Epithelial cell of esophagus (primary cell): ENCODE measurements at regions not wholly inside any gene's neighbourhood (a gene's known extent, or its start where the extent isn't known, plus 50 kb on each side); places are given as distances from the start of the nearest gene placed in this dataset.
A peak's percentile ranks its signal among the peaks of the same experiment; 100 is the strongest.

Experiments
- DNase-seq: peaks from one replicate; pipeline ENCODE4 v3.0.0; 2010; ENCODE audit warnings: low read depth
- H3K4me3 ChIP-seq: 2 replicates; pipeline ENCODE4 v1.5.1; 2011; ENCODE audit warnings: mild to moderate bottlenecking, low read length, control low read depth
- TF ChIP-seq, protein P1 (sequence below): IDR thresholded peaks from 2 replicates; pipeline ENCODE4 v1.5.1; 2011; ENCODE audit warnings: low read depth, mild to moderate bottlenecking, low read length, control low read depth, inconsistent platforms; ENCODE audit not compliant: insufficient read depth; ENCODE audit errors: missing control alignments

DNA sequence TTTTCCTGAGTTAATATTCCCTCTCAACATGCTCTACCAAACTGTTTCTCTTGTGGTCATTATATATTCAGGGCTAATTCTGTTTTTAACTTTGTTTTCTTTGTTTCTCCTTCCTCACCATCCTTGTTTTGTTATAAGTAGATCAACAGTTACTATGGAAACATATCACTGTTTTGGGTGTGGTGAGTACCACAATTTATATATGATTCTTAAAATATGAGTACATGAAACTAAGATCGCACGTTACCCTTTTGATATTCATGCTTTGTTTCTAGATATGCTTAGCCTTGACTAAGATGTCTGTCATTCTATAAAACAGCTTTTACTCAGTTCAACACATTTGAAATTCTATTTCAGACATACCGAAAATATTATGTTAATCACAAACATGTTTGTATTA lies 232.3 kb upstream of the ITGA4 start:
- TF ChIP-seq, protein P1, sequence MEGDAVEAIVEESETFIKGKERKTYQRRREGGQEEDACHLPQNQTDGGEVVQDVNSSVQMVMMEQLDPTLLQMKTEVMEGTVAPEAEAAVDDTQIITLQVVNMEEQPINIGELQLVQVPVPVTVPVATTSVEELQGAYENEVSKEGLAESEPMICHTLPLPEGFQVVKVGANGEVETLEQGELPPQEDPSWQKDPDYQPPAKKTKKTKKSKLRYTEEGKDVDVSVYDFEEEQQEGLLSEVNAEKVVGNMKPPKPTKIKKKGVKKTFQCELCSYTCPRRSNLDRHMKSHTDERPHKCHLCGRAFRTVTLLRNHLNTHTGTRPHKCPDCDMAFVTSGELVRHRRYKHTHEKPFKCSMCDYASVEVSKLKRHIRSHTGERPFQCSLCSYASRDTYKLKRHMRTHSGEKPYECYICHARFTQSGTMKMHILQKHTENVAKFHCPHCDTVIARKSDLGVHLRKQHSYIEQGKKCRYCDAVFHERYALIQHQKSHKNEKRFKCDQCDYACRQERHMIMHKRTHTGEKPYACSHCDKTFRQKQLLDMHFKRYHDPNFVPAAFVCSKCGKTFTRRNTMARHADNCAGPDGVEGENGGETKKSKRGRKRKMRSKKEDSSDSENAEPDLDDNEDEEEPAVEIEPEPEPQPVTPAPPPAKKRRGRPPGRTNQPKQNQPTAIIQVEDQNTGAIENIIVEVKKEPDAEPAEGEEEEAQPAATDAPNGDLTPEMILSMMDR, result no peak
- H3K4me3 ChIP-seq, result no peak overlapping the region
- no peak for DNase-seq

DNA sequence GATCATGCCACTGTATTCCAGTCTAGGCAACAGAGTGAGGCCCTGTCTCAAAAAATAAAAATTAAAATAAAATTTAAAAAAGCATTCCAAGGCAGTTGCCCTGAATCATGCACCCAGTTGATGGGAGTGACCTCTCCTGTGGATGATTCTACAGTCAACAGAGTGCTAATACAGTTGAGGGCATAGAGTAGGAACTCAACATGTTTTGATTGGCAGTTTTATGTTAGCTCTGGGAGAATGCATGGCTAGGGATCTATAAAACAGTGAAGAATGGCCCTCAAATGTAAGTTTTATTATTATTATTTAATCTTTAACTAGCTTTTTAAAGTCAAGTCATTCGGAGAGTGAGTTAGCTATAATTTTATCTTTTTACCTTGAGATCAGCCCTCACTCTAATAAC lies 228.5 kb upstream of the ITGA4 start:
- DNase-seq, result no peak
- TF ChIP-seq, protein P1, result no peak
- H3K4me3 ChIP-seq, result no peak overlapping the region

DNA sequence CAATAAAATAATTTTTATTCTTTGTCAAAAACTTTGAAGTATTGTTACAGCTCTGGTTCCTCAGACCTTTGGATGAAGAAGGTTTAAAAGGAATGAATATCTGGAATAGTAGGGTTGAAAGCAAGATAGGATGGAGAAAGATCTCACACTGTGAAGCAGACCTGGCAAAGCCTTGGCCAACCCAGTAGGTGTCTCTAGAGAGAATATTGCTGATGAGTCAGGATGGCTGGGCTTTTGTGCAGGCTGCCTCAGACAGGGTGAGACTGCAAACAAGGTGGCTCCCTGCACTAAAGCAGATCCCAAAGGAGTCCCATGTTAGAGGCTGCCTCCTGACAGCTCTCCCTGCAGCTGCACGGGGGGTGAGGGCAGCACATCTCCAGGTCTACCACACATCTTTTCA lies 226.0 kb upstream of the ITGA4 start:
- no peak overlapping the region for H3K4me3 ChIP-seq
- TF ChIP-seq, protein P1, result peak; percentile 23
- DNase-seq, result peak; percentile 44

DNA sequence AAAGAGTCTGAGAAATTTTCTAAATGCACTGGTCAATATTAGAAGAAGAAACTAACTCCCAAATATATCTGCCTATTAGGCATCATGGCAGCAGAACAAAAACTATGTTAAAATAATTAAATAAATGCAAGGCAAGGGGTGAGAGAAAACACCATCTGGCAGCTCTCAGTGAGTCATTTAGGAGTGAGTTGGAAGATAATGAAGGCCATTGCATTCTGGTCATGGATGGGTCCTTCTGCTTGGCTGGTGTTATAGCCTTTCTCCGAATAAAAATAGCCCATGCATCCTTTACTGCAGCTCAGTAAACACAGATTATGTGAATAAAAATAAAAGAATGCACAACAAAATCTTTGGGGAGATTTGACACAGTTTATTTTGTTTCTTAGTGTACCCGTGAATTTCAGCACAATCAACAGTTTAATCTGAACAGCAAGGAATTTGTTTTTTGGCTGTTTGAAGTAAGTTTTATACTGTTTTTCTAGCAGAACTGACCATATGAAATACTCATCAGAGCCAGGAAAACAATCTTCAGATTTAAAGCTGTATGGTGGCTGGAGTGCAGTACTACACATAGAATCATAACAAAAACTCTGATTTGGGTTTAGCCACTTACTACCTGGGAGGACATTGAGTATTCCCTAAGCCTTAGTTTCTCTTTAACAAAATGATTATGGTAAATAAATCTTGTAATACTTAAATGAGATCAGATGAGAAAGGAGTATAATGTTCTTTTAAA lies 225.1 kb upstream of the ITGA4 start:
- TF ChIP-seq, protein P1, result no peak
- no peak overlapping the region for H3K4me3 ChIP-seq
- no peak for DNase-seq

DNA sequence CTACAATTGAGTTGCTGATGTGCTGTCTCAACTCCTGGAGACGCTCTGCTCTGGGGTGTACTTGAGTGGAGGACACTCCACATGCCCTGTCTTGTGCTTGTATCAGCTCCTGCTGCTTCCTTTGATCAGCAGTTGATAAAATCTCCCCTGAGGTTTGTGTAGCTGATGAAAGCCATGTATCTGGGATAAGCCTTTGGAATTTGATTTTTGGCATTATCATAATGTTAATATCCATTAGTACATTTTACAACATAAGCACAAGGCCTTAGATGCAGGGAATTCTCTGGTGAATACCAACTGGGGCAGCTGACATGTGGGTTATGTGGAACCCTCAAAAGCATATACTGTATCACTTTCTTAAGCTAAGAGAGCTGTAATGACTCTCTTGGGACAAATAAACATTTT lies 222.7 kb upstream of the ITGA4 start:
- H3K4me3 ChIP-seq, result no peak overlapping the region
- TF ChIP-seq, protein P1, result no peak
- DNase-seq, result no peak

- TF ChIP-seq, protein P1, result no peak
- DNase-seq, result no peak
- no peak overlapping the region for H3K4me3 ChIP-seq
Observed at GRCh38 chr2:181235011-181235410, 222.2 kb upstream of the ITGA4 start.

DNA sequence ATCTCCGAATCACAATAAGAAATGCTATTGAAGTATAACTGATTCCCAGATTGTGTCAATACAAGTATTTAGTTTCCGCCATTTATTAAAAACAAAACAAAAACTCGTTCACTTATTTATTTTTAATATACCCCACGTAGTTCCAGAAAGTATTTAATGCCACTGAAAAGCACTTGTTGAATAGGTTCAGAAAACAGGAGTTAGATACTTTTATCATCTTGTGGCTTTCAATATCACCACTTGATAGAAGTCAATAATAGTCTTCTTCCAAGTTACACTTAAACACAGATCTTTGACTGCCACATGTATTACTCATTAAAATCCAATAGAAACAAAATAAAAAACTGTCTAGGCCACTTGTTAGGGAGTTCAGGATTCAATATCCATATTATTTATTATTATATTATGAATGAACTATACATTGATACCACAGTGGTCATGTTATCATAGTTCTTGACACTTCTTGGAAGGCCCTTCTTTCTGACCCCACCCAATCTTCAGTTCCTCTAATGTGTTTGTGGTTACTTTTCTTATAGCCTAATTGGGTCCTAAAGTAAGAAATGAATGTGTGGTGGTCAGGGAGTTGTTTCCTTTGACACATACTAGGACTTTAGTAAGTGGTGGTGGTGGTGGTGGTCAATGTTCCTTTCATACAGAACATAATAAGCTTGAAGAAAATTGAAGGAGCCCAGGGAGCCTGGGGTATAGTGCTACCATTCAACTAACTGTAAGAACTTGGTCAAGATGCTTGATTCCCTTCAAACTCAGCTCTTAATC lies 221.3 kb upstream of the ITGA4 start:
- TF ChIP-seq, protein P1, result no peak
- H3K4me3 ChIP-seq, result no peak overlapping the region
- no peak for DNase-seq
